ENCODE measurements at regions not wholly inside any gene's neighbourhood (a gene's known extent, or its start where the extent isn't known, plus 50 kb on each side); places are given as distances from the start of the nearest gene placed in this dataset.

- no peaks in the 10 kb centered on the region for H3K36me3 ChIP-seq (ENCODE audit: control insufficient read depth, insufficient read depth, low read length)
- no peaks in the 10 kb centered on the region for H3K27me3 ChIP-seq (ENCODE audit: control insufficient read depth, insufficient read depth, low read length)
- no peak for DNase-seq (ENCODE audit: low read depth)
- TF ChIP-seq CTCF (IDR thresholded peaks at IDR 0.05; ENCODE audit: insufficient read depth, low read length, severe bottlenecking), result no peak
- FAIRE-seq, result no peak
- no peak overlapping the region for H3K4me3 ChIP-seq (ENCODE audit: low read depth, low read length)
Measured at GRCh38 chrX:13198056-13198761, 121.6 kb downstream of the ATXN3L start.

GRCh38 chrX:13196782-13197181 is 123.1 kb downstream of the ATXN3L start:
- H3K27me3 ChIP-seq (ENCODE audit: control insufficient read depth, insufficient read depth, low read length), result no peaks in the 10 kb centered on the region
- FAIRE-seq (no peak), DNase-seq (ENCODE audit: low read depth) (no peak)
- H3K4me3 ChIP-seq (ENCODE audit: low read depth, low read length), result no peak overlapping the region
- TF ChIP-seq CTCF (IDR thresholded peaks at IDR 0.05; ENCODE audit: insufficient read depth, low read length, severe bottlenecking), result no peak
- no peaks in the 10 kb centered on the region for H3K36me3 ChIP-seq (ENCODE audit: control insufficient read depth, insufficient read depth, low read length)

DNA sequence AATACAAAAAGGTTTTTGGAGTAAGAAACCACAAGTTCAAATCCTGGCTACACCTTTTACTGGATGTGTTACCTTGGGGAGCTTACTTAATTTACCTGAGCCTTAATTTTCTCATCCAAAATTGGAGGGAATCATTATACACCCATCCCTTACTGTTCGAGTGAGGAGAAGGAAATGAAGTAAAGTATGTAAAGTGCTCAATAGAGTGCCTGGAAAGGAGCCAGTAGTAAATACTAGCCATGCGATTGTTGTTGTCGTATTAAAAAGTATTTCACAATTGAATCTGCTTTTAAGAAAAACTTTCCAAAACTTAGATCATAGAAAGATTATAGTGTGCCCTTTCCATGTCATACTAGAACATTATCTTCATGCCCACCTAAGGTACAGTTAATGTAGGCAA is 124.5 kb downstream of the ATXN3L start:
- TF ChIP-seq CTCF (IDR thresholded peaks at IDR 0.05; ENCODE audit: insufficient read depth, low read length, severe bottlenecking), result no peak
- Histone ChIP-seq H3K27me3 (ENCODE audit: control insufficient read depth, insufficient read depth, low read length) (no peaks in the 10 kb centered on the region), H3K36me3 (ENCODE audit: control insufficient read depth, insufficient read depth, low read length) (no peaks in the 10 kb centered on the region), H3K4me3 (ENCODE audit: low read depth, low read length) (no peak overlapping the region)
- FAIRE-seq (no peak), DNase-seq (ENCODE audit: low read depth) (no peak)

- no peak for DNase-seq (ENCODE audit: low read depth)
Measured at GRCh38 chrX:13194291-13195103, 125.4 kb downstream of the ATXN3L start.

DNA sequence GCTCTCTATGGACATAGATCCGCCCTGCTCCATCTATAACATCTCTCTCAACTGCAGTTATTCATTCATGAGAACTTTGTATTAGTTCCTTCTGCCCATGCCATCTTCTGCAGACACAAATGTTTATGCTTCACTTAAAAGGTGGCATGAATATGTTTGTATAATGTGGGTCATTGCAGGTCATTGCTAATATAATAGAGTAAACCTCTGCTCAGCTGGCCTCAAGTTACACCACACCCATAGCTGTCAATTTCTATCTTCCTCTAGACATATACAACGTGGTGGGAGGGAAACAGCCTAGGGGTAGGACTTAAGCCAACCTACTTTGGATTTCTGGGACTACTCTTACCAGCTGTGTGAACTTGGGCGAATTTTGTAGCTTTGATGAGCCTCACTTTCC is 129.8 kb downstream of the ATXN3L start:
- Histone ChIP-seq H3K36me3 (ENCODE audit: control insufficient read depth, insufficient read depth, low read length) (no peaks in the 10 kb centered on the region), H3K27me3 (ENCODE audit: control insufficient read depth, insufficient read depth, low read length) (no peaks in the 10 kb centered on the region), H3K4me3 (ENCODE audit: low read depth, low read length) (no peak overlapping the region)
- DNase-seq (ENCODE audit: low read depth), result no peak
- no peak for FAIRE-seq
- TF ChIP-seq CTCF (IDR thresholded peaks at IDR 0.05; ENCODE audit: insufficient read depth, low read length, severe bottlenecking), result no peak

More at GRCh38 chrX:13194291-13195103, 125.4 kb downstream of the ATXN3L start:
- H3K27me3 ChIP-seq (ENCODE audit: control insufficient read depth, insufficient read depth, low read length), result no peaks in the 10 kb centered on the region
- no peaks in the 10 kb centered on the region for H3K36me3 ChIP-seq (ENCODE audit: control insufficient read depth, insufficient read depth, low read length)
- FAIRE-seq, result no peak
- H3K4me3 ChIP-seq (ENCODE audit: low read depth, low read length), result no peak overlapping the region
- no peak for TF ChIP-seq CTCF (IDR thresholded peaks at IDR 0.05; ENCODE audit: insufficient read depth, low read length, severe bottlenecking)
